Activated T-helper 2 cell treated with anti-CD3 and anti-CD28 coated beads, Interferon-gamma antibody, Interleukin-2, Interleukin-4, amounts not matched to agents 10 μg/mL and 5 μg/mL and 100 μg/mL, durations not matched to agents 14 hours and 24 hours and 36 hours (primary cell): ENCODE measurements at regions not wholly inside any gene's neighbourhood (a gene's known extent, or its start where the extent isn't known, plus 50 kb on each side); places are given as distances from the start of the nearest gene placed in this dataset.
"Not testable (repeated sequence)": the region's sequence is repeated elsewhere in the genome, so short reads cannot be mapped to it uniquely, and the experiment has no call there.

Source experiments
- DNase-seq: peaks from one replicate; pipeline ENCODE4 v3.0.0; 2021; ENCODE audit warnings: low spot score
- H3K27ac Mint-ChIP-seq: one replicate; pipeline ENCODE4 v1.8.0; 2021; ENCODE audit warnings: mixed read lengths
- H3K27me3 Mint-ChIP-seq: one replicate; pipeline ENCODE4 v1.8.0; 2021; ENCODE audit warnings: low read depth, mixed read lengths
- H3K36me3 Mint-ChIP-seq: one replicate; pipeline ENCODE4 v1.8.0; 2021; ENCODE audit warnings: low read depth, mixed read lengths
- H3K4me1 Mint-ChIP-seq: one replicate; pipeline ENCODE4 v1.8.0; 2021; ENCODE audit warnings: low read depth, mixed read lengths
- H3K4me3 Mint-ChIP-seq: one replicate; pipeline ENCODE4 v1.8.0; 2021; ENCODE audit warnings: low read depth, mild to moderate bottlenecking, moderate library complexity, mixed read lengths
- H3K9me3 Mint-ChIP-seq: one replicate; pipeline ENCODE4 v1.8.0; 2021; ENCODE audit warnings: mixed read lengths
- intact Hi-C: fragments of 100-400 bp; cut with micrococcal nuclease; formaldehyde crosslinking; loops from one replicate; pipeline ENCODE4 v1.15.1; 2023

- intact Hi-C loops: no loop called here
- no peak overlapping the region for H3K4me3 Mint-ChIP-seq
- H3K4me1 Mint-ChIP-seq: peaks cover 7% of the 10 kb centered on the region
- DNase-seq: no peak
- H3K27ac Mint-ChIP-seq: no peak overlapping the region
- H3K36me3 Mint-ChIP-seq: no peaks in the 10 kb centered on the region
- H3K9me3 Mint-ChIP-seq: no peaks in the 10 kb centered on the region
- peaks cover 5% of the 10 kb centered on the region for H3K27me3 Mint-ChIP-seq
Measured at GRCh38 chr12:104886418-104887401, 71.4 kb downstream of the SLC41A2 start.

- not testable (repeated sequence) for H3K36me3 Mint-ChIP-seq, H3K27ac Mint-ChIP-seq
Measured at GRCh38 chr12:104878858-104879257, 79.2 kb downstream of the SLC41A2 start.

GRCh38 chr12:104877103-104877705 is 80.9 kb downstream of the SLC41A2 start:
- H3K27me3 Mint-ChIP-seq: peaks cover 25% of the 10 kb centered on the region
- no peak for DNase-seq
- no peak overlapping the region for H3K4me3 Mint-ChIP-seq
- H3K27ac Mint-ChIP-seq: no peak overlapping the region
- H3K36me3 Mint-ChIP-seq: no peaks in the 10 kb centered on the region
- no peaks in the 10 kb centered on the region for H3K9me3 Mint-ChIP-seq
- intact Hi-C loops: loop anchor here (5.0 kb wide), 1 partner anchor 495 kb away; no protein-coding TSS in a partner anchor
- peaks cover 6% of the 10 kb centered on the region for H3K4me1 Mint-ChIP-seq

More at GRCh38 chr12:104878858-104879257, 79.2 kb downstream of the SLC41A2 start:
- intact Hi-C loops: loop anchor here (5.0 kb wide), 1 partner anchor 497 kb away; no protein-coding TSS in a partner anchor
- DNase-seq, H3K4me3 Mint-ChIP-seq, H3K4me1 Mint-ChIP-seq, H3K9me3 Mint-ChIP-seq: not testable (repeated sequence)
- peaks cover 27% of the 10 kb centered on the region for H3K27me3 Mint-ChIP-seq

- Mint-ChIP-seq H3K4me3 (no peak overlapping the region), H3K36me3 (no peaks in the 10 kb centered on the region), H3K4me1 (peaks cover 6% of the 10 kb centered on the region), H3K27me3 (peaks cover 17% of the 10 kb centered on the region), H3K9me3 (no peaks in the 10 kb centered on the region), H3K27ac (no peak overlapping the region)
- intact Hi-C loops: no loop called here
- no peak for DNase-seq
Measured at GRCh38 chr12:104873374-104873773, 84.7 kb downstream of the SLC41A2 start.

GRCh38 chr12:104870797-104871196 is 87.3 kb downstream of the SLC41A2 start:
- Mint-ChIP-seq H3K9me3 (no peaks in the 10 kb centered on the region), H3K27me3 (peaks cover 20% of the 10 kb centered on the region), H3K36me3 (no peaks in the 10 kb centered on the region), H3K27ac (no peak overlapping the region), H3K4me3 (no peak overlapping the region), H3K4me1 (peaks cover 7% of the 10 kb centered on the region)
- intact Hi-C loops: no loop called here
- DNase-seq: no peak

- Mint-ChIP-seq H3K4me3 (no peak overlapping the region), H3K27ac (no peak overlapping the region), H3K27me3 (peaks cover 18% of the 10 kb centered on the region), H3K4me1 (peaks cover 12% of the 10 kb centered on the region), H3K9me3 (no peaks in the 10 kb centered on the region), H3K36me3 (no peaks in the 10 kb centered on the region)
- intact Hi-C loops: loop anchor here (10.0 kb wide), 1 partner anchor 189 kb away; no protein-coding TSS in a partner anchor
- no peak for DNase-seq
Measured at GRCh38 chr12:104866291-104866690, 91.8 kb downstream of the SLC41A2 start.

- intact Hi-C loops: loop anchor here (10.0 kb wide), 1 partner anchor 190 kb away; no protein-coding TSS in a partner anchor
- no peak for DNase-seq
- H3K27ac Mint-ChIP-seq: no peak overlapping the region
Measured at GRCh38 chr12:104865080-104865479, 93.0 kb downstream of the SLC41A2 start.

GRCh38 chr12:104864668-104865067 is 93.4 kb downstream of the SLC41A2 start:
- DNase-seq: no peak
- Mint-ChIP-seq H3K4me1 (peaks cover 12% of the 10 kb centered on the region), H3K27me3 (peaks cover 13% of the 10 kb centered on the region), H3K4me3 (no peak overlapping the region), H3K36me3 (no peaks in the 10 kb centered on the region), H3K9me3 (no peaks in the 10 kb centered on the region), H3K27ac (no peak overlapping the region)
- intact Hi-C loops: loop anchor here (10.0 kb wide), 1 partner anchor 190 kb away; no protein-coding TSS in a partner anchor

More at GRCh38 chr12:104865080-104865479, 93.0 kb downstream of the SLC41A2 start:
- no peaks in the 10 kb centered on the region for H3K36me3 Mint-ChIP-seq
- peaks cover 12% of the 10 kb centered on the region for H3K4me1 Mint-ChIP-seq
- H3K27me3 Mint-ChIP-seq: peaks cover 15% of the 10 kb centered on the region
- H3K4me3 Mint-ChIP-seq: no peak overlapping the region
- H3K9me3 Mint-ChIP-seq: no peaks in the 10 kb centered on the region

GRCh38 chr12:104863296-104863948 is 94.7 kb downstream of the SLC41A2 start:
- Mint-ChIP-seq H3K4me1 (peaks cover 12% of the 10 kb centered on the region), H3K4me3 (no peak overlapping the region), H3K36me3 (no peaks in the 10 kb centered on the region), H3K27me3 (peaks cover 6% of the 10 kb centered on the region), H3K9me3 (no peaks in the 10 kb centered on the region), H3K27ac (no peak overlapping the region)
- DNase-seq: no peak
- intact Hi-C loops: loop anchor here (10.0 kb wide), 1 partner anchor 191 kb away; no protein-coding TSS in a partner anchor

GRCh38 chr12:104858611-104859543 is 99.2 kb downstream of the SLC41A2 start:
- Mint-ChIP-seq H3K9me3 (no peaks in the 10 kb centered on the region), H3K36me3 (no peaks in the 10 kb centered on the region), H3K27ac (no peak overlapping the region), H3K4me3 (no peak overlapping the region), H3K27me3 (peaks cover under 1% of the 10 kb centered on the region), H3K4me1 (no peaks in the 10 kb centered on the region)
- intact Hi-C loops: no loop called here
- no peak for DNase-seq

GRCh38 chr12:104856531-104856930 is 101.6 kb downstream of the SLC41A2 start:
- Mint-ChIP-seq H3K36me3 (no peaks in the 10 kb centered on the region), H3K4me1 (no peaks in the 10 kb centered on the region), H3K9me3 (no peaks in the 10 kb centered on the region), H3K4me3 (no peak overlapping the region), H3K27ac (no peak overlapping the region), H3K27me3 (peaks cover 6% of the 10 kb centered on the region)
- no peak for DNase-seq
- intact Hi-C loops: no loop called here

- intact Hi-C loops: no loop called here
- Mint-ChIP-seq H3K4me3 (no peak overlapping the region), H3K9me3 (no peaks in the 10 kb centered on the region), H3K36me3 (no peaks in the 10 kb centered on the region), H3K4me1 (no peaks in the 10 kb centered on the region), H3K27me3 (peaks cover 7% of the 10 kb centered on the region), H3K27ac (no peak overlapping the region)
- no peak for DNase-seq
Measured at GRCh38 chr12:104855599-104855998, 102.5 kb downstream of the SLC41A2 start.
